Neural progenitor cell (in vitro differentiated cells): ENCODE measurements at regions not wholly inside any gene's neighbourhood (a gene's known extent, or its start where the extent isn't known, plus 50 kb on each side); places are given as distances from the start of the nearest gene placed in this dataset.

Experiments
- EZH2phosphoT487 ChIP-seq: fragments of 200-600 bp; sonication (generic); IDR thresholded peaks from 2 replicates; pipeline ENCODE4 v1.6.1; 2017; ENCODE audit warnings: antibody characterized with exemption
- TF ChIP-seq, protein P1 (sequence below): fragments of 200-600 bp; sonication (generic); IDR thresholded peaks from 2 replicates; pipeline ENCODE4 v1.5.1; 2017; ENCODE audit warnings: antibody characterized with exemption, mild to moderate bottlenecking

DNA sequence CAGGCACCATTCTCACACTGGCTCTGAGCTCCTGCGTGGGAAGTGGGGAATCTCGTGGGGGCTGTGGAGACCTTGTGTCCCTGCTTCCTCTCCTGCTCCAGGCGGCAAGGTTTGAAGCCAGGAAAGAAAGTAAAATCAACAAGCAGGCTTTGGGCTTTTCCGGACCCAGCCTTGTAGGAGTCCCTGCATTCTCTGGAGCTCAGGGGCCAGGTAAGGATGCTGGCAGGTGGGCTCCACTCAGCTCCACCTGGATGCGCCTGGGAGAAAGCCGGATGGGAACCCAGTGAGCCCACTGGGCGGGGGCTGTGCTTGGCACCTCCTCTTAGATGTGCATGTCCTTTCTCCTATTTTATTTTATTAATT, 362.5 kb downstream of the SEC14L1 start:
- TF ChIP-seq, protein P1, sequence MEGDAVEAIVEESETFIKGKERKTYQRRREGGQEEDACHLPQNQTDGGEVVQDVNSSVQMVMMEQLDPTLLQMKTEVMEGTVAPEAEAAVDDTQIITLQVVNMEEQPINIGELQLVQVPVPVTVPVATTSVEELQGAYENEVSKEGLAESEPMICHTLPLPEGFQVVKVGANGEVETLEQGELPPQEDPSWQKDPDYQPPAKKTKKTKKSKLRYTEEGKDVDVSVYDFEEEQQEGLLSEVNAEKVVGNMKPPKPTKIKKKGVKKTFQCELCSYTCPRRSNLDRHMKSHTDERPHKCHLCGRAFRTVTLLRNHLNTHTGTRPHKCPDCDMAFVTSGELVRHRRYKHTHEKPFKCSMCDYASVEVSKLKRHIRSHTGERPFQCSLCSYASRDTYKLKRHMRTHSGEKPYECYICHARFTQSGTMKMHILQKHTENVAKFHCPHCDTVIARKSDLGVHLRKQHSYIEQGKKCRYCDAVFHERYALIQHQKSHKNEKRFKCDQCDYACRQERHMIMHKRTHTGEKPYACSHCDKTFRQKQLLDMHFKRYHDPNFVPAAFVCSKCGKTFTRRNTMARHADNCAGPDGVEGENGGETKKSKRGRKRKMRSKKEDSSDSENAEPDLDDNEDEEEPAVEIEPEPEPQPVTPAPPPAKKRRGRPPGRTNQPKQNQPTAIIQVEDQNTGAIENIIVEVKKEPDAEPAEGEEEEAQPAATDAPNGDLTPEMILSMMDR, result no peak
- no peak for TF ChIP-seq EZH2phosphoT487
